ENCODE measurements at regions not wholly inside any gene's neighbourhood (a gene's known extent, or its start where the extent isn't known, plus 50 kb on each side); places are given as distances from the start of the nearest gene placed in this dataset.

DNA sequence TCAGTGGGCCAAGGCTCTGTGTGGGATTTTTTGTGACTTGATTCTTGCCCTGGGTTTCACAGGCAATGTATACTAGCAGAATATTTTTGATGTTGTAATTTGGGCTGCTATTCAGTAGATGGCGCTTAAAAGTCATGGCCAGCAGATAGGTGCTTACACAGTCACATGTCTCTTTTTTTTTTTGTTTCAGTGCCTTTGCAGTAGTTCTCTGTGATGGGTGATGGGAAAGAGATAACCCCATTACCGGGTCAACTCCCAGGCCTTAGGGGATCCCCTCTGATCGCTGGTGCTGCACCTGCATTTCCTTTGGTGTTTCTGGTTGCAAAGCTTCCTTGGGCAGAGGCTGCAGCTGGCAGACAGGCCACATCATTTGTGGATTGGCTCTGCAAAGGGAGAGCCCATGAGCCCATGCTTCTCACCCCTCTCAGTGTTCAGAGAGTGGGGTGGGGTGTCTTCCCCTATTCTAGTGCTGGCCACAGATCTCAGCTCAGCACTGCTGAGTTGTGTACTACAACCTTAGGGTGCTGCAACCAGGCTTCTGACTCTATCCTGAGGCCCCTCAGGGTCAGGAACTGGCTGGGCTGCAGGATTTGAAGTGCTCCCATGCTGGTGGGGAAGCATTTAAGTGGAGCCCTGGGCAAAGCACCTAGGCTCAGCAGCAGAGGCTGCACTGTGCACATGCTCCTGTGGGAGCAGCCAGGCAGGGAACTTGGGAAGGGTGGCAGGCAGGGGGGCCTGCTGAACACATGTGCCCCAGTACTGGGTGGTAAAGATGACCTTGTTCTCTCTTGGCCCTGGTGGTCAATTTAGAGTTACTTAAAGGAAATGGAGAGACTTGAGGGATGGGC lies 219.8 kb upstream of the SPHKAP start:
- TF ChIP-seq, protein P1, sequence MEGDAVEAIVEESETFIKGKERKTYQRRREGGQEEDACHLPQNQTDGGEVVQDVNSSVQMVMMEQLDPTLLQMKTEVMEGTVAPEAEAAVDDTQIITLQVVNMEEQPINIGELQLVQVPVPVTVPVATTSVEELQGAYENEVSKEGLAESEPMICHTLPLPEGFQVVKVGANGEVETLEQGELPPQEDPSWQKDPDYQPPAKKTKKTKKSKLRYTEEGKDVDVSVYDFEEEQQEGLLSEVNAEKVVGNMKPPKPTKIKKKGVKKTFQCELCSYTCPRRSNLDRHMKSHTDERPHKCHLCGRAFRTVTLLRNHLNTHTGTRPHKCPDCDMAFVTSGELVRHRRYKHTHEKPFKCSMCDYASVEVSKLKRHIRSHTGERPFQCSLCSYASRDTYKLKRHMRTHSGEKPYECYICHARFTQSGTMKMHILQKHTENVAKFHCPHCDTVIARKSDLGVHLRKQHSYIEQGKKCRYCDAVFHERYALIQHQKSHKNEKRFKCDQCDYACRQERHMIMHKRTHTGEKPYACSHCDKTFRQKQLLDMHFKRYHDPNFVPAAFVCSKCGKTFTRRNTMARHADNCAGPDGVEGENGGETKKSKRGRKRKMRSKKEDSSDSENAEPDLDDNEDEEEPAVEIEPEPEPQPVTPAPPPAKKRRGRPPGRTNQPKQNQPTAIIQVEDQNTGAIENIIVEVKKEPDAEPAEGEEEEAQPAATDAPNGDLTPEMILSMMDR (IDR thresholded peaks at IDR 0.05), result no peak
- no peak for DNase-seq (ENCODE audit: low spot score in 2 of 2)
- intact Hi-C loops (cut with DNase I), result no loop called here
- H3K9me3 ChIP-seq, result no peaks in the 10 kb centered on the region
- H3K27me3 ChIP-seq, result no peaks in the 10 kb centered on the region
- no peaks in the 10 kb centered on the region for H3K4me1 ChIP-seq
- no peak overlapping the region for H3K4me3 ChIP-seq
- H3K27ac ChIP-seq, result no peak overlapping the region
- no peaks in the 10 kb centered on the region for H3K36me3 ChIP-seq

DNA sequence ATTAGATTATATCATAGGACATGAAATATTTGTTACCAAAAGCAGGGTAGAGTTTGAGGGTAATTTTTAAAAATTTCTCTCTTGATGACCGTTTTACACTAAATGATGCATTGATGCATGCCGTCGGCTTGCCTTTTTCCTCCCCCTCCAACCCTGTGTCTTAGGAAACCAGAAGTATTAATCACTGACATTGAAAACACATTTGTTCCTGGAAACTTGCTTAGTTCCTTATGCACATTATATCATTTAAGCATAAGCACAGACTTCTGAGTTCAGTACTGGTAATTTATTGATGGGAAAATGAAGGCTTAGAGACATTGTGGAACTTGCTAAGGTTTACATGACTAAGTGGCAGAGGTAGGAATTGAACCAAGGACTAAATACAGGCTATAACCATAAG lies 206.3 kb upstream of the SPHKAP start:
- Histone ChIP-seq H3K9me3 (no peaks in the 10 kb centered on the region), H3K4me3 (no peak overlapping the region), H3K36me3 (no peaks in the 10 kb centered on the region), H3K27me3 (no peaks in the 10 kb centered on the region), H3K4me1 (no peaks in the 10 kb centered on the region), H3K27ac (no peak overlapping the region)
- intact Hi-C loops (cut with DNase I), result no loop called here
- no peak for DNase-seq (ENCODE audit: low spot score in 2 of 2)
- TF ChIP-seq, protein P1 (IDR thresholded peaks at IDR 0.05), result no peak

DNA sequence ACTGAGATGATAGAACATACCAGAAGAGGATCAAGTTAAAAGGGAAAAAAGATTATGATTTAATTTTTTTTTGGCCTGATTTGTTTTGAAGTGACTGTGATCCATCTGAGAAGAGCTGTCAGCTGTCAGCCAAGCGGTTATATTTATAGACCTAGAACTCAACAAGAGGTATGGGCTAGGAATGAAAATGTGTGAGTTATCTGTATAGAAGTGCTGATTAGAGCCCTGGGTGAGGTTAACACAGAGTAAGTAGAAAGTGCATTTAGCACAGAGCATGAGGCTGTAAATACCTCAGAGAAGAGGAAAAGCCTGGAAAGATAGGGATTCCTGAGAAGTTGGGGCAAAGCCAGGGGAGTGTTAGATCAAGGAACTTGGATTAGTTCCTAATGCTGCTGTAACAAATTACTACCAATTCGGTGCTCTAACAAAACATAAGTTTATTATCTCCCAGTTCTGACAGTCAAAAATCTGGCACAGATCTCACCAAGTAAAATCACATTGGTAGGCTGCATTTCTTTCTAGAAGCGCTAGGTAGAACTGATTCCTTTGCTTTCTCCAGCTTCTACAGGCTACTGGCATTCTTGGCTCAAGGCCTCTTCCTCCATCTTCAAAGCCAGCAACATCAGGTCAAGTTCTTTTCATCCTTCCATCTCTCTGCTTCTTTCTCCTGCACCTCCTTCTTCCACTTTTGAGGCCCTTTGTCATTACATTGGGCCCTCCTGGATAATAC lies 197.4 kb upstream of the SPHKAP start:
- intact Hi-C loops (cut with DNase I), result no loop called here
- H3K27ac ChIP-seq, result no peak overlapping the region
- DNase-seq (ENCODE audit: low spot score in 2 of 2), result no peak
- H3K36me3 ChIP-seq, result no peaks in the 10 kb centered on the region
- no peak overlapping the region for H3K4me3 ChIP-seq
- H3K27me3 ChIP-seq, result no peaks in the 10 kb centered on the region
- TF ChIP-seq, protein P1 (IDR thresholded peaks at IDR 0.05), result no peak
- H3K9me3 ChIP-seq, result no peaks in the 10 kb centered on the region
- H3K4me1 ChIP-seq, result peaks cover 0 to 5% of the 10 kb centered on the region in 2 donors

DNA sequence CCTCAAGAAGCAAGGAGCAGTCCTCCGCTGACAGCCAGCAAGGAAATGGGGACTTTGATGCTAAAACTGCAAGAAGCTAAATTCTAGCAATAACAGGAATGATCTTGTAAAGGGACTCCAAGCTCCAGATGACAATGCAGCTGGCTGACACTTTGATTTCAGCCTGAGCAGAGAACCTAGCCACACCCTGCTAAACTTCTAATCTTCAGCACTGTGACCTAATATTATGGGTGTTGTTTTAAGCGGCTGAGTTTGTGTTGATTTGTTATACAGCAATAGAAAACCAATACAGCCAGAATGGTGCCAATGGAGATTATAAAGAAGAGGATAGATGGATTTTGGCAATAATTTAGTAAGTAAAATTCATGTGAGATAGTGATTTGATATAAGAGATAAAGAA lies 196.7 kb upstream of the SPHKAP start:
- H3K27me3 ChIP-seq, result no peaks in the 10 kb centered on the region
- no peak overlapping the region for H3K4me3 ChIP-seq
- no peak overlapping the region for H3K27ac ChIP-seq
- no peak for DNase-seq (ENCODE audit: low spot score in 2 of 2)
- H3K36me3 ChIP-seq, result no peaks in the 10 kb centered on the region
- TF ChIP-seq, protein P1 (IDR thresholded peaks at IDR 0.05), result no peak
- peaks cover 0 to 5% of the 10 kb centered on the region in 2 donors for H3K4me1 ChIP-seq
- H3K9me3 ChIP-seq, result no peaks in the 10 kb centered on the region
- intact Hi-C loops (cut with DNase I), result no loop called here

DNA sequence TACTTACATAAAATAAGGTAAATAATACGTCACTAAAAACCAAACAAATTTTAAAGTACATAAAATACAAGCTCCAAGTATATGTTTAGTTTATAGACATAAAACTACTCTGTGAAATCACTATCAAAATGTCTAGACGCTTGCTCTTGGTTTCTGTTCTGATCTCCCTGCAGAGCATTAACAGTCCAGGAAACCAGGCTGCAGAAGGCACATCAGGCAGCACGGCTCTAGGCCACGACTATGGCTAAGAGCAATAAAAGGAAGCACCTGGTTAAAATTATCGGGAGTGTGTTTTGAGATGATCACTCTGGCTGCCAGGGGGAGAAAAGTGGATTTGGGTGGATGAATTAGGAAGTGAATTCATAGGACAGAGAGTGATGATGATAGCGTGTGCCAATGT lies 196.0 kb upstream of the SPHKAP start:
- intact Hi-C loops (cut with DNase I), result no loop called here
- no peak for DNase-seq (ENCODE audit: low spot score in 2 of 2)
- Histone ChIP-seq H3K9me3 (no peaks in the 10 kb centered on the region), H3K27me3 (no peaks in the 10 kb centered on the region), H3K27ac (no peak overlapping the region), H3K4me1 (peaks cover 0 to 5% of the 10 kb centered on the region in 2 donors), H3K36me3 (no peaks in the 10 kb centered on the region), H3K4me3 (no peak overlapping the region)
- TF ChIP-seq, protein P1 (IDR thresholded peaks at IDR 0.05), result no peak

Data from ascending aorta (tissue), 2 donors.